ENCODE measurements at regions not wholly inside any gene's neighbourhood (a gene's known extent, or its start where the extent isn't known, plus 50 kb on each side); places are given as distances from the start of the nearest gene placed in this dataset.

DNA sequence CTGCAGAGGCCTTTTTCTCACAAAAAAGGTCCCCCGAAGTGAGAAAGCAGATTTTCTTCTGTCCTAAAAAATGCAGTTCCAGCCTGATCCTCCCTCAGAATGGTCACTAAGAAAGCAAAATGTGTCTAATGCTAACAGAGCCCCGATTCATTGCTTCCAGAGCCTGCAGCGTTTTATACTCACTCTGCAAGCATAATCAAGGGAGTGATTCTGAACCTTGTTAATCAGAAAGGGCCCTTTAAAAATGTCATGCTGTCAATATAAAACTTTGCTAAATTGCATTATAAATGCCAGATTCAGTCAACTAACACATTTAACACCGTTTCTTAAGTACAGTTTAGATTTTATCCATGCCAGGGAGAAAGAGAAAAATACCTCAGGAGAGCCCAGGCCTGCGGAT is 202.8 kb downstream of the CD83 start:
- TF ChIP-seq, protein P1, sequence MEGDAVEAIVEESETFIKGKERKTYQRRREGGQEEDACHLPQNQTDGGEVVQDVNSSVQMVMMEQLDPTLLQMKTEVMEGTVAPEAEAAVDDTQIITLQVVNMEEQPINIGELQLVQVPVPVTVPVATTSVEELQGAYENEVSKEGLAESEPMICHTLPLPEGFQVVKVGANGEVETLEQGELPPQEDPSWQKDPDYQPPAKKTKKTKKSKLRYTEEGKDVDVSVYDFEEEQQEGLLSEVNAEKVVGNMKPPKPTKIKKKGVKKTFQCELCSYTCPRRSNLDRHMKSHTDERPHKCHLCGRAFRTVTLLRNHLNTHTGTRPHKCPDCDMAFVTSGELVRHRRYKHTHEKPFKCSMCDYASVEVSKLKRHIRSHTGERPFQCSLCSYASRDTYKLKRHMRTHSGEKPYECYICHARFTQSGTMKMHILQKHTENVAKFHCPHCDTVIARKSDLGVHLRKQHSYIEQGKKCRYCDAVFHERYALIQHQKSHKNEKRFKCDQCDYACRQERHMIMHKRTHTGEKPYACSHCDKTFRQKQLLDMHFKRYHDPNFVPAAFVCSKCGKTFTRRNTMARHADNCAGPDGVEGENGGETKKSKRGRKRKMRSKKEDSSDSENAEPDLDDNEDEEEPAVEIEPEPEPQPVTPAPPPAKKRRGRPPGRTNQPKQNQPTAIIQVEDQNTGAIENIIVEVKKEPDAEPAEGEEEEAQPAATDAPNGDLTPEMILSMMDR (IDR thresholded peaks at IDR 0.05; ENCODE audit: low read depth, low read length, poor library complexity, severe bottlenecking) = no peak
- TF ChIP-seq EZH2phosphoT487 (IDR thresholded peaks at IDR 0.05; ENCODE audit: borderline replicate concordance, low read length) = no peak
